HEK293 (cell line): ENCODE measurements at regions not wholly inside any gene's neighbourhood (a gene's known extent, or its start where the extent isn't known, plus 50 kb on each side); places are given as distances from the start of the nearest gene placed in this dataset.

Experiments
- CTCF ChIA-PET: fragments of 350-600 bp; formaldehyde crosslinking; extraction: SDS; loops from one replicate; lab custom pipeline; 2021; ENCODE audit warnings: antibody characterized with exemption; lab: Yijun Ruan, JAX
- POLR2A ChIA-PET: fragments of 300-600 bp; formaldehyde crosslinking; extraction: SDS; loops from one replicate; lab custom pipeline; 2020; ENCODE audit warnings: antibody characterized with exemption, inconsistent platforms; lab: Yijun Ruan, JAX
- H3K27ac ChIP-seq: fragments of 200-500 bp; sonication (Bioruptor generic); 2 replicates; pipeline ENCODE4 v1.5.1; 2014; ENCODE audit warnings: low read depth, low read length, control low read depth, inconsistent platforms; ENCODE audit errors: extremely low read depth
- H3K36me3 ChIP-seq, 2 experiments: fragments of 200-500 bp in 1 of 2; sonication (Bioruptor generic) in 1 of 2; 1 replicate in 1 of 2; 2 replicates in 1 of 2; pipeline ENCODE4 v1.5.1; 2014 to 2017; ENCODE audit warnings: inconsistent platforms in 2 of 2, low read length in 2 of 2; ENCODE audit not compliant: control insufficient read depth in 2 of 2, insufficient read depth in 1 of 2
- H3K4me1 ChIP-seq: fragments of 200-500 bp; sonication (Bioruptor generic); 2 replicates; pipeline ENCODE4 v1.5.1; 2014; ENCODE audit warnings: mild to moderate bottlenecking, low read length, inconsistent platforms; ENCODE audit not compliant: control insufficient read depth, insufficient read depth
- H3K4me3 ChIP-seq: 2 replicates; pipeline ENCODE4 v1.5.1; 2011; ENCODE audit warnings: low read depth, mild to moderate bottlenecking, control low read depth, low read length, moderate library complexity
- H3K9me3 ChIP-seq: fragments of 200-500 bp; sonication (Bioruptor generic); 2 replicates; pipeline ENCODE4 v1.5.1; 2014; ENCODE audit warnings: low read depth, low read length, inconsistent platforms; ENCODE audit not compliant: control insufficient read depth, insufficient read depth
- BCL11B ChIP-seq: fragments of 450-650 bp; formaldehyde crosslinking; IDR thresholded peaks from 2 replicates; pipeline ENCODE4 v1.5.1; 2016; ENCODE audit warnings: low read depth, missing biosample characterization, missing genetic modification characterization
- EGR2 ChIP-seq: fragments of 450-650 bp; formaldehyde crosslinking; IDR thresholded peaks from 2 replicates; pipeline ENCODE4 v1.5.1; 2016; ENCODE audit warnings: low read depth, missing biosample characterization, missing genetic modification characterization
- HOXC10 ChIP-seq: sonication (generic); formaldehyde crosslinking; IDR thresholded peaks from 2 replicates; pipeline ENCODE4 v1.8.1; 2023; ENCODE audit warnings: mild to moderate bottlenecking, missing genetic modification reagents
- OSR2 ChIP-seq: fragments of 450-650 bp; formaldehyde crosslinking; IDR thresholded peaks from 2 replicates; pipeline ENCODE4 v1.5.1; 2016; ENCODE audit warnings: missing biosample characterization, missing genetic modification characterization
- SALL2 ChIP-seq: fragments of 450-650 bp; formaldehyde crosslinking; IDR thresholded peaks from 2 replicates; pipeline ENCODE4 v1.5.0; 2017; ENCODE audit warnings: missing biosample characterization, mild to moderate bottlenecking, missing genetic modification characterization, borderline replicate concordance
- TCF7L2 ChIP-seq: IDR thresholded peaks from 2 replicates; pipeline ENCODE4 v1.6.1; 2011; ENCODE audit warnings: low read depth, mild to moderate bottlenecking, inconsistent platforms, low read length, moderate library complexity, borderline replicate concordance
- ZBTB8A ChIP-seq: fragments of 450-650 bp; formaldehyde crosslinking; IDR thresholded peaks from 2 replicates; pipeline ENCODE4 v1.5.1; 2016; ENCODE audit warnings: missing biosample characterization, missing genetic modification characterization
- ZFP69B ChIP-seq: fragments of 450-650 bp; formaldehyde crosslinking; IDR thresholded peaks from 2 replicates; pipeline ENCODE4 v1.5.1; 2016; ENCODE audit warnings: missing biosample characterization, missing genetic modification characterization
- ZNF155 ChIP-seq: fragments of 450-650 bp; formaldehyde crosslinking; IDR thresholded peaks from 2 replicates; pipeline ENCODE4 v1.5.1; 2016; ENCODE audit warnings: missing biosample characterization, missing genetic modification characterization
- ZNF202 ChIP-seq: fragments of 450-650 bp; formaldehyde crosslinking; IDR thresholded peaks from 2 replicates; pipeline ENCODE4 v1.5.1; 2016; ENCODE audit warnings: missing biosample characterization, missing genetic modification characterization, borderline replicate concordance
- ZNF248 ChIP-seq: fragments of 450-650 bp; formaldehyde crosslinking; IDR thresholded peaks from 2 replicates; pipeline ENCODE4 v1.5.1; 2017; ENCODE audit warnings: missing biosample characterization, missing genetic modification characterization
- ZNF266 ChIP-seq: fragments of 450-650 bp; formaldehyde crosslinking; IDR thresholded peaks from 2 replicates; pipeline ENCODE4 v1.5.1; 2016; ENCODE audit warnings: missing biosample characterization, missing genetic modification characterization, low read depth
- ZNF302 ChIP-seq: fragments of 450-650 bp; formaldehyde crosslinking; IDR thresholded peaks from 2 replicates; pipeline ENCODE4 v1.5.1; 2016; ENCODE audit warnings: missing biosample characterization, missing genetic modification characterization, low read depth
- ZNF341 ChIP-seq: fragments of 450-650 bp; formaldehyde crosslinking; IDR thresholded peaks from 2 replicates; pipeline ENCODE4; 2016; ENCODE audit warnings: low read depth, missing biosample characterization, missing genetic modification characterization
- ZNF510 ChIP-seq: fragments of 450-650 bp; formaldehyde crosslinking; IDR thresholded peaks from 2 replicates; pipeline ENCODE4 v1.5.1; 2018; ENCODE audit warnings: mild to moderate bottlenecking, missing genetic modification characterization, missing biosample characterization; ENCODE audit not compliant: insufficient replicate concordance
- ZNF544 ChIP-seq: fragments of 450-650 bp; formaldehyde crosslinking; IDR thresholded peaks from 2 replicates; pipeline ENCODE4 v1.5.0; 2017; ENCODE audit warnings: missing biosample characterization, missing genetic modification characterization
- ZNF560 ChIP-seq: fragments of 450-650 bp; formaldehyde crosslinking; IDR thresholded peaks from 2 replicates; pipeline ENCODE4 v1.5.1; 2017; ENCODE audit warnings: missing biosample characterization, missing genetic modification characterization, borderline replicate concordance
- ZNF624 ChIP-seq: fragments of 450-650 bp; formaldehyde crosslinking; IDR thresholded peaks from 2 replicates; pipeline ENCODE4 v1.5.1; 2017; ENCODE audit warnings: missing biosample characterization, missing genetic modification characterization
- ZNF654 ChIP-seq: fragments of 450-650 bp; formaldehyde crosslinking; IDR thresholded peaks from 2 replicates; pipeline ENCODE4 v1.5.1; 2016; ENCODE audit warnings: low read depth, missing biosample characterization, missing genetic modification characterization
- ZNF658 ChIP-seq: fragments of 450-650 bp; formaldehyde crosslinking; IDR thresholded peaks from 2 replicates; pipeline ENCODE4; 2016; ENCODE audit warnings: missing biosample characterization, missing genetic modification characterization
- TF ChIP-seq, protein P1 (sequence below): fragments of 450-650 bp; formaldehyde crosslinking; IDR thresholded peaks from 2 replicates; pipeline ENCODE4 v1.5.1; 2016; ENCODE audit warnings: missing biosample characterization, missing genetic modification characterization
- TF ChIP-seq, protein P2 (sequence below): fragments of 450-650 bp; formaldehyde crosslinking; IDR thresholded peaks from 2 replicates; pipeline ENCODE4 v1.5.1; 2016; ENCODE audit warnings: missing biosample characterization, missing genetic modification characterization
- TF ChIP-seq, protein P3 (sequence below): fragments of 450-650 bp; formaldehyde crosslinking; IDR thresholded peaks from 2 replicates; pipeline ENCODE4 v1.5.1; 2016; ENCODE audit warnings: missing biosample characterization, missing genetic modification characterization
- TF ChIP-seq, protein P4 (sequence below): fragments of 450-650 bp; formaldehyde crosslinking; IDR thresholded peaks from 2 replicates; pipeline ENCODE4 v1.5.1; 2017; ENCODE audit warnings: missing biosample characterization, missing genetic modification characterization
- TF ChIP-seq, protein P5 (sequence below): fragments of 450-650 bp; formaldehyde crosslinking; IDR thresholded peaks from 2 replicates; pipeline ENCODE4 v1.5.1; 2016; ENCODE audit warnings: missing biosample characterization, missing genetic modification characterization
- TF ChIP-seq, protein P6 (sequence below): fragments of 450-650 bp; formaldehyde crosslinking; IDR thresholded peaks from 2 replicates; pipeline ENCODE4 v1.5.1; 2016; ENCODE audit warnings: missing biosample characterization, missing genetic modification characterization

DNA sequence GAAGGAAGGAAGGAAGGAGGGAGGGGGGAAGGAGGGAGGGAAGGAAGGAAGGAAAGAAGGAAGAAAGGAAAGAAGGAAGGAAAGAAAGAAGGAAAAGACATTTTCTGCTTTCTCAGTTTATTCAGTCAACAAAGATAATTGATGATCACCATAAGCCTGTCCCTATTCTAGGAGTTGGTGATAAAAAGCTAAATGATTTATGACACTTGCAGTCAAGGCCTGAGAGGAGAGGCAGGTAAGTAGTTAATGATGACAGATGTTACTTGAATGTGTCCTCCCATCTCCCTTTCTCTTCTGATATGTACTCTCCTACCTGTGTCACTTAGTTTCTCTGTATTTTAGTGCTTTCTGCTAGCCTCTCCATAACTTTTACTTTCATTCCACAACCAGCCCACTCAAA is 141.3 kb downstream of the SLITRK6 start:
- H3K9me3 ChIP-seq = no peaks in the 10 kb centered on the region
- H3K4me1 ChIP-seq = no peaks in the 10 kb centered on the region
- no peak for TF ChIP-seq OSR2 (tag by site-specific recombination)
- no peak for TF ChIP-seq ZNF658 (tag by site-specific recombination)
- TF ChIP-seq, all 188 proteins: peak for 0
- ChIA-PET CTCF (interaction anchor here (0.6 kb wide), 1 partner anchor 464 kb away, joined by 4 read pairs; no protein-coding TSS in a partner anchor), POLR2A (no interaction called here)
- H3K4me3 ChIP-seq = no peak overlapping the region
- no peaks in the 10 kb centered on the region for H3K36me3 ChIP-seq
- no peak overlapping the region for H3K27ac ChIP-seq

DNA sequence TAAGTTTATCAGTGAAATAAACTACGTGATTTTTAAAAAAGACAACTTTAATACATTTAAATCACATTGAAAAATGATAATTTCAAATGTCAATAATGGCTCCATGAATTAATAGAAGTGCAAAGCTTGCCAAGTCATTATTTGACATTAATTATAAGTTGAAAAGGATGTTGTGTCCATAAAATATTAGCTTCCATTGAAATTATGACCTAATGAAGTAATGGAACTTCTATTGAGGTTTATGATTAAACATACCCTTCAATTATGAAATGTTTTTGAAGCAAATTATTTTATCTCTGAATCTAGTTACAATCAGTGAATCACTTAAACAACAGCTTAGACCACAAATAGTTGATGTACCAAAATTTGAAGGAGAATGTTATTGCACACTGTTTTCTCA is 144.2 kb downstream of the SLITRK6 start:
- CTCF ChIA-PET = no interaction called here
- Histone ChIP-seq H3K36me3 (no peaks in the 10 kb centered on the region), H3K27ac (no peak overlapping the region), H3K4me3 (no peak overlapping the region), H3K4me1 (no peaks in the 10 kb centered on the region), H3K9me3 (no peaks in the 10 kb centered on the region)
- POLR2A ChIA-PET = no interaction called here
- TF ChIP-seq ZNF654 (tag by site-specific recombination) (no peak), ZNF248 (tag by site-specific recombination) (no peak), ZNF155 (tag by site-specific recombination) (no peak), ZNF624 (no peak), BCL11B (tag by site-specific recombination) (no peak), TCF7L2 (no peak), ZFP69B (tag by site-specific recombination) (no peak), SALL2 (tag by site-specific recombination) (no peak), ZNF510 (tag by site-specific recombination) (no peak), ZNF266 (tag by site-specific recombination) (no peak)
- TF ChIP-seq, protein P1, sequence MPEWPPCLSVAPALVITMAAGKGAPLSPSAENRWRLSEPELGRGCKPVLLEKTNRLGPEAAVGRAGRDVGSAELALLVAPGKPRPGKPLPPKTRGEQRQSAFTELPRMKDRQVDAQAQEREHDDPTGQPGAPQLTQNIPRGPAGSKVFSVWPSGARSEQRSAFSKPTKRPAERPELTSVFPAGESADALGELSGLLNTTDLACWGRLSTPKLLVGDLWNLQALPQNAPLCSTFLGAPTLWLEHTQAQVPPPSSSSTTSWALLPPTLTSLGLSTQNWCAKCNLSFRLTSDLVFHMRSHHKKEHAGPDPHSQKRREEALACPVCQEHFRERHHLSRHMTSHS (tag by site-specific recombination) = no peak
- TF ChIP-seq, protein P2, sequence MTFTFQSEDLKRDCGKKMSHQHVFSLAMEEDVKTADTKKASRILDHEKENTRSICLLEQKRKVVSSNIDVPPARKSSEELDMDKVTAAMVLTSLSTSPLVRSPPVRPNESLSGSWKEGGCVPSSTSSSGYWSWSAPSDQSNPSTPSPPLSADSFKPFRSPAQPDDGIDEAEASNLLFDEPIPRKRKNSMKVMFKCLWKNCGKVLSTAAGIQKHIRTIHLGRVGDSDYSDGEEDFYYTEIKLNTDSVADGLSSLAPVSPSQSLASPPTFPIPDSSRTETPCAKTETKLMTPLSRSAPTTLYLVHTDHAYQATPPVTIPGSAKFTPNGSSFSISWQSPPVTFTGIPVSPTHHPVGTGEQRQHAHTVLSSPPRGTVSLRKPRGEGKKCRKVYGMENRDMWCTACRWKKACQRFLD (tag by site-specific recombination) = no peak
- TF ChIP-seq, protein P3, sequence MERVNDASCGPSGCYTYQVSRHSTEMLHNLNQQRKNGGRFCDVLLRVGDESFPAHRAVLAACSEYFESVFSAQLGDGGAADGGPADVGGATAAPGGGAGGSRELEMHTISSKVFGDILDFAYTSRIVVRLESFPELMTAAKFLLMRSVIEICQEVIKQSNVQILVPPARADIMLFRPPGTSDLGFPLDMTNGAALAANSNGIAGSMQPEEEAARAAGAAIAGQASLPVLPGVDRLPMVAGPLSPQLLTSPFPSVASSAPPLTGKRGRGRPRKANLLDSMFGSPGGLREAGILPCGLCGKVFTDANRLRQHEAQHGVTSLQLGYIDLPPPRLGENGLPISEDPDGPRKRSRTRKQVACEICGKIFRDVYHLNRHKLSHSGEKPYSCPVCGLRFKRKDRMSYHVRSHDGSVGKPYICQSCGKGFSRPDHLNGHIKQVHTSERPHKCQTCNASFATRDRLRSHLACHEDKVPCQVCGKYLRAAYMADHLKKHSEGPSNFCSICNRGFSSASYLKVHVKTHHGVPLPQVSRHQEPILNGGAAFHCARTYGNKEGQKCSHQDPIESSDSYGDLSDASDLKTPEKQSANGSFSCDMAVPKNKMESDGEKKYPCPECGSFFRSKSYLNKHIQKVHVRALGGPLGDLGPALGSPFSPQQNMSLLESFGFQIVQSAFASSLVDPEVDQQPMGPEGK = no peak

DNA sequence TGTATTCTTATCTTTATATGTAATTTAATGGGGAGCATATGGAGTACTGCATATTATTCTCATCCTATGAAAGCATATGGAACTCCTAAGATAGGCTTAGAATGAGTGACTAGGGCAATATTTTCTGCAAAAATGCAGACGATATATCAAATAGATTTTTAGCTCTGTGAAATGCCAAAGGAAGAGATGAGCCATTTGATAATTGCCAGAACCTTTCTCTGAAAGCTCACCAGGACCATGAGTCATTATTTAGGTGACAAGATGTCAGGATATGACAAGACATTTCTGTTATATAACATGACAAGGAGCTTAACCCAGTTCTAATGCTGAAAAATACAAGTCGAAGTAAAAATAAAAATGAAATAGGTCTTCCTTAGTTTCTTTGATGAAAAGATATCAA is 145.0 kb downstream of the SLITRK6 start:
- CTCF ChIA-PET = no interaction called here
- H3K4me1 ChIP-seq = no peaks in the 10 kb centered on the region
- no peak overlapping the region for H3K4me3 ChIP-seq
- H3K9me3 ChIP-seq = no peaks in the 10 kb centered on the region
- no peak overlapping the region for H3K27ac ChIP-seq
- POLR2A ChIA-PET = no interaction called here
- no peaks in the 10 kb centered on the region for H3K36me3 ChIP-seq
- TF ChIP-seq, protein P4, sequence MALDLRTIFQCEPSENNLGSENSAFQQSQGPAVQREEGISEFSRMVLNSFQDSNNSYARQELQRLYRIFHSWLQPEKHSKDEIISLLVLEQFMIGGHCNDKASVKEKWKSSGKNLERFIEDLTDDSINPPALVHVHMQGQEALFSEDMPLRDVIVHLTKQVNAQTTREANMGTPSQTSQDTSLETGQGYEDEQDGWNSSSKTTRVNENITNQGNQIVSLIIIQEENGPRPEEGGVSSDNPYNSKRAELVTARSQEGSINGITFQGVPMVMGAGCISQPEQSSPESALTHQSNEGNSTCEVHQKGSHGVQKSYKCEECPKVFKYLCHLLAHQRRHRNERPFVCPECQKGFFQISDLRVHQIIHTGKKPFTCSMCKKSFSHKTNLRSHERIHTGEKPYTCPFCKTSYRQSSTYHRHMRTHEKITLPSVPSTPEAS (tag by site-specific recombination) = no peak
- TF ChIP-seq ZNF202 (no peak), ZNF266 (tag by site-specific recombination) (no peak), ZBTB8A (tag by site-specific recombination) (no peak), HOXC10 (CRISPR knock-in tag) (no peak), ZNF302 (no peak), ZNF560 (tag by site-specific recombination) (no peak), EGR2 (no peak), ZNF341 (tag by site-specific recombination) (no peak), ZNF544 (no peak)
- TF ChIP-seq, protein P5, sequence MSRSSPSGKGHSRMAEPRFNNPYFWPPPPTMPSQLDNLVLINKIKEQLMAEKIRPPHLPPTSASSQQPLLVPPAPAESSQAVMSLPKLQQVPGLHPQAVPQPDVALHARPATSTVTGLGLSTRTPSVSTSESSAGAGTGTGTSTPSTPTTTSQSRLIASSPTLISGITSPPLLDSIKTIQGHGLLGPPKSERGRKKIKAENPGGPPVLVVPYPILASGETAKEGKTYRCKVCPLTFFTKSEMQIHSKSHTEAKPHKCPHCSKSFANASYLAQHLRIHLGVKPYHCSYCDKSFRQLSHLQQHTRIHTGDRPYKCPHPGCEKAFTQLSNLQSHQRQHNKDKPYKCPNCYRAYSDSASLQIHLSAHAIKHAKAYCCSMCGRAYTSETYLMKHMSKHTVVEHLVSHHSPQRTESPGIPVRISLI = no peak
- TF ChIP-seq, protein P6, sequence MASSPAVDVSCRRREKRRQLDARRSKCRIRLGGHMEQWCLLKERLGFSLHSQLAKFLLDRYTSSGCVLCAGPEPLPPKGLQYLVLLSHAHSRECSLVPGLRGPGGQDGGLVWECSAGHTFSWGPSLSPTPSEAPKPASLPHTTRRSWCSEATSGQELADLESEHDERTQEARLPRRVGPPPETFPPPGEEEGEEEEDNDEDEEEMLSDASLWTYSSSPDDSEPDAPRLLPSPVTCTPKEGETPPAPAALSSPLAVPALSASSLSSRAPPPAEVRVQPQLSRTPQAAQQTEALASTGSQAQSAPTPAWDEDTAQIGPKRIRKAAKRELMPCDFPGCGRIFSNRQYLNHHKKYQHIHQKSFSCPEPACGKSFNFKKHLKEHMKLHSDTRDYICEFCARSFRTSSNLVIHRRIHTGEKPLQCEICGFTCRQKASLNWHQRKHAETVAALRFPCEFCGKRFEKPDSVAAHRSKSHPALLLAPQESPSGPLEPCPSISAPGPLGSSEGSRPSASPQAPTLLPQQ = no peak
